H1 (cell line): ENCODE measurements at regions not wholly inside any gene's neighbourhood (a gene's known extent, or its start where the extent isn't known, plus 50 kb on each side); places are given as distances from the start of the nearest gene placed in this dataset.

ENCODE experiments used
- CTCF ChIA-PET: fragments of 300-600 bp; sonication (Branson Sonifier 250); formaldehyde crosslinking; loops from one replicate; lab custom pipeline; 2021; ENCODE audit not compliant: partially characterized antibody; lab: Charles Lee
- POLR2A ChIA-PET: fragments of 300-600 bp; sonication (Branson Sonifier 250); formaldehyde crosslinking; loops from one replicate; lab custom pipeline; 2021; ENCODE audit warnings: inconsistent platforms; ENCODE audit not compliant: partially characterized antibody; lab: Charles Lee
- DNase-seq, 2 experiments: peaks; one replicate each; pipeline versions ENCODE4 v3.0.0 to v3.0.0-alpha.2; 2010 to 2022; ENCODE audit warnings: low spot score in 2 of 2, low read depth in 1 of 2, mixed read lengths in 1 of 2
- FAIRE-seq: peaks from 2 replicates; lab custom pipeline; 2011; peaks lifted over from hg19 to GRCh38; lab: Jason Lieb, UNC
- H2AFZ ChIP-seq: 2 replicates; pipeline ENCODE4 v1.8.1; 2012; ENCODE audit warnings: low read length, inconsistent platforms
- H2AK5ac ChIP-seq: 2 replicates; pipeline ENCODE4 v1.6.1; 2013; ENCODE audit warnings: low read depth, low read length
- H2BK120ac ChIP-seq: replicated peaks from 2 replicates; pipeline ENCODE3; 2013; ENCODE audit warnings: low read depth, low read length, inconsistent platforms
- H2BK12ac ChIP-seq: 2 replicates; pipeline ENCODE4 v1.6.1; 2013; ENCODE audit warnings: low read depth, low read length
- H2BK15ac ChIP-seq: 2 replicates; pipeline ENCODE4 v1.6.1; 2013; ENCODE audit warnings: low read length
- H2BK20ac ChIP-seq: 2 replicates; pipeline ENCODE4 v1.6.1; 2013; ENCODE audit warnings: low read length
- H2BK5ac ChIP-seq: 2 replicates; pipeline ENCODE4 v1.6.1; 2013; ENCODE audit warnings: low read depth, low read length
- H3K14ac ChIP-seq: 2 replicates; pipeline ENCODE4 v1.6.1; 2013; ENCODE audit warnings: inconsistent platforms; ENCODE audit not compliant: insufficient read length
- H3K18ac ChIP-seq: 2 replicates; pipeline ENCODE4 v1.6.1; 2013; ENCODE audit warnings: low read length; ENCODE audit errors: extremely low read depth
- H3K23ac ChIP-seq: 2 replicates; pipeline ENCODE4 v1.6.1; 2013; ENCODE audit warnings: inconsistent platforms; ENCODE audit not compliant: insufficient read length
- H3K23me2 ChIP-seq: 2 replicates; pipeline ENCODE4 v1.6.1; 2013; ENCODE audit warnings: low read depth, low read length
- H3K27ac ChIP-seq: 2 replicates; pipeline ENCODE4 v1.6.1; 2011; ENCODE audit warnings: low read depth, low read length, inconsistent platforms
- H3K27me3 ChIP-seq, 4 experiments: replicated peaks in 1 of 4; 1 replicate in 1 of 4; 2 replicates in 3 of 4; pipeline versions ENCODE4 v1.6.1 to v1.8.1; 2011 to 2013; ENCODE audit warnings: low read length in 3 of 4, mild to moderate bottlenecking in 3 of 4, inconsistent platforms in 2 of 4, mixed read lengths in 2 of 4, moderate library complexity in 1 of 4; ENCODE audit not compliant: control insufficient read depth in 3 of 4, insufficient read depth in 3 of 4; ENCODE audit errors: extremely low read depth in 1 of 4
- H3K36me3 ChIP-seq, 4 experiments: 2 replicates each; pipeline versions ENCODE4 v1.6.1 to v1.8.1; 2011 to 2013; ENCODE audit warnings: mild to moderate bottlenecking in 4 of 4, low read length in 3 of 4, moderate library complexity in 2 of 4, control low read depth in 1 of 4, inconsistent platforms in 1 of 4; ENCODE audit not compliant: insufficient read depth in 4 of 4, control insufficient read depth in 2 of 4
- H3K4ac ChIP-seq: replicated peaks from 2 replicates; pipeline ENCODE3; 2013; ENCODE audit warnings: low read length, low read depth, mixed read lengths, inconsistent platforms; ENCODE audit not compliant: insufficient read length
- H3K4me1 ChIP-seq, 4 experiments: replicated peaks in 1 of 4; 1 replicate in 1 of 4; 2 replicates in 3 of 4; pipeline versions ENCODE4 v1.6.1 to v1.8.1; 2011 to 2013; ENCODE audit warnings: low read length in 3 of 4, inconsistent platforms in 2 of 4, mixed read lengths in 1 of 4; ENCODE audit not compliant: insufficient read depth in 4 of 4, control insufficient read depth in 3 of 4
- H3K4me2 ChIP-seq, 2 experiments: 2 replicates each; pipeline versions ENCODE4 v1.6.1 to v1.8.1; 2011 to 2013; ENCODE audit warnings: low read depth in 2 of 2, low read length in 2 of 2, control low read depth in 1 of 2, inconsistent platforms in 1 of 2, mild to moderate bottlenecking in 1 of 2; ENCODE audit not compliant: insufficient read depth in 1 of 2
- H3K4me3 ChIP-seq, 4 experiments: fragments of 200-600, 300-600 bp in 1 of 4; sonication (generic), shearing (Covaris generic), sonication (Bioruptor Twin) in 1 of 4; 2 replicates each; pipeline versions ENCODE4 v1.5.1 to v1.8.1; 2011 to 2016; ENCODE audit warnings: low read length in 4 of 4, low read depth in 3 of 4, control low read depth in 2 of 4, inconsistent platforms in 2 of 4, mild to moderate bottlenecking in 2 of 4, mixed read lengths in 1 of 4, moderate library complexity in 1 of 4; ENCODE audit not compliant: insufficient read depth in 2 of 4; ENCODE audit errors: extremely low read depth in 1 of 4
- H3K56ac ChIP-seq: replicated peaks from 2 replicates; pipeline ENCODE3; 2013; ENCODE audit warnings: low read depth, mild to moderate bottlenecking, mixed read lengths, low read length, inconsistent platforms; ENCODE audit not compliant: insufficient read length
- H3K79me1 ChIP-seq: 2 replicates; pipeline ENCODE4 v1.6.1; 2013; ENCODE audit warnings: low read depth, low read length, control low read depth
- H3K79me2 ChIP-seq, 2 experiments: 2 replicates each; pipeline versions ENCODE4 v1.6.1 to v1.8.1; 2012 to 2013; ENCODE audit warnings: low read length in 2 of 2, mild to moderate bottlenecking in 2 of 2, inconsistent platforms in 1 of 2; ENCODE audit not compliant: insufficient read depth in 2 of 2, control insufficient read depth in 1 of 2
- H3K9ac ChIP-seq, 4 experiments: replicated peaks in 1 of 4; 1 replicate in 1 of 4; 2 replicates in 3 of 4; pipeline versions ENCODE4 v1.6.1 to v1.8.1; 2011 to 2013; ENCODE audit warnings: low read depth in 3 of 4, low read length in 3 of 4, control low read depth in 2 of 4, mild to moderate bottlenecking in 2 of 4, moderate library complexity in 2 of 4, inconsistent platforms in 1 of 4; ENCODE audit errors: extremely low read depth in 1 of 4
- H3K9me3 ChIP-seq, 2 experiments: 2 replicates each; pipeline versions ENCODE4 v1.6.1 to v1.8.1; 2012 to 2013; ENCODE audit warnings: mild to moderate bottlenecking in 2 of 2, moderate library complexity in 2 of 2, control low read depth in 1 of 2, inconsistent platforms in 1 of 2, low read depth in 1 of 2, low read length in 1 of 2, mixed read lengths in 1 of 2; ENCODE audit not compliant: insufficient read depth in 2 of 2
- H4K20me1 ChIP-seq, 2 experiments: replicated peaks in 1 of 2; 2 replicates each; pipeline versions ENCODE3 to v1.8.1; 2011 to 2013; ENCODE audit warnings: inconsistent platforms in 2 of 2, low read length in 2 of 2, mild to moderate bottlenecking in 1 of 2; ENCODE audit not compliant: insufficient read depth in 2 of 2, control insufficient read depth in 1 of 2
- H4K5ac ChIP-seq: 2 replicates; pipeline ENCODE4 v1.6.1; 2013; ENCODE audit warnings: low read length, low read depth, mixed read lengths, inconsistent platforms; ENCODE audit not compliant: insufficient read length
- H4K8ac ChIP-seq: 2 replicates; pipeline ENCODE4 v1.8.0; 2013; ENCODE audit warnings: mild to moderate bottlenecking, moderate library complexity, low read length, inconsistent platforms; ENCODE audit not compliant: insufficient read depth; ENCODE audit errors: extremely low read depth
- H4K91ac ChIP-seq: replicated peaks from 2 replicates; pipeline ENCODE3; 2013; ENCODE audit warnings: low read length, mixed read lengths, inconsistent platforms; ENCODE audit not compliant: insufficient read length
- CHD2 ChIP-seq: IDR thresholded peaks from 2 replicates; pipeline ENCODE4 v1.6.1; 2012; ENCODE audit warnings: low read length, improper control_type of control experiment
- HDAC2 ChIP-seq, 2 experiments: fragments of 300-600 bp in 1 of 2; sonication (generic) in 1 of 2; IDR thresholded peaks; 2 replicates each; pipeline ENCODE4 v1.6.1; 2011 to 2012; ENCODE audit warnings: low read depth in 2 of 2, low read length in 2 of 2, mild to moderate bottlenecking in 2 of 2, moderate library complexity in 2 of 2, borderline replicate concordance in 1 of 2, inconsistent platforms in 1 of 2
- SIRT6 ChIP-seq: IDR thresholded peaks from one replicate; pipeline ENCODE4 v1.7.1; 2012; ENCODE audit warnings: low read length, inconsistent platforms
- TF ChIP-seq, protein P1 (sequence below): IDR thresholded peaks from 2 replicates; pipeline ENCODE4 v1.6.1; 2011; ENCODE audit warnings: low read length, improper control_type of control experiment

DNA sequence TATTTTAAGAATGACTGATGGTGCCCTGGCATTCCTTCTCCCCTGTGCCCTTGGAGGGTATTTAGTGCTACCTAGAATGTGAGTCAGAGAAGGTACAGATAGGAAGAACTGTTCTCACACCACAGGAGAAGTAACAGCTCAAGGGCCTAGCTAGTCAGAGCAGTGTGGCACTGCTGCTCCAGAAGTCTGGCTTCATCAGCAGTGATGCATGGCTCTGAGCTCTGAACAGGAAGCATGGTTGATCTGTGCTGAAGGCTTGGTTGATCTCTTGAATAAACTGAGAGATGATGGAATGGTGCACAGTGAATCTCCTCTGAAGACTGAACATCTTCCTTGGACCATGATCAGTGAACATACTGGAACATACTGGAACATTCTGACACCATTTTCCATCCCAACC lies 425.3 kb upstream of the SLC35B3 start:
- no peak for DNase-seq
- no peak overlapping the region for H3K27ac ChIP-seq
- H3K4me3 ChIP-seq = no peak overlapping the region

More for the DNA sequence above, 425.3 kb upstream of the SLC35B3 start:
- H3K79me2 ChIP-seq = no peaks in the 10 kb centered on the region
- no peak overlapping the region for H3K14ac ChIP-seq
- no peak overlapping the region for H3K23ac ChIP-seq
- H2BK20ac ChIP-seq = no peak overlapping the region
- no peaks in the 10 kb centered on the region for H4K20me1 ChIP-seq
- ChIA-PET POLR2A (no interaction called here), CTCF (no interaction called here)
- H4K5ac ChIP-seq = no peak overlapping the region
- no peak overlapping the region for H4K91ac ChIP-seq
- no peaks in the 10 kb centered on the region for H3K36me3 ChIP-seq
- no peak overlapping the region for H2BK120ac ChIP-seq
- H3K4me2 ChIP-seq = no peak overlapping the region
- H3K18ac ChIP-seq = no peak overlapping the region
- no peak overlapping the region for H3K9ac ChIP-seq
- H3K27me3 ChIP-seq = no peaks in the 10 kb centered on the region
- no peaks in the 10 kb centered on the region for H3K23me2 ChIP-seq
- H3K4me1 ChIP-seq = no peaks in the 10 kb centered on the region
- H3K56ac ChIP-seq = no peak overlapping the region
- H4K8ac ChIP-seq = no peak overlapping the region
- H3K4ac ChIP-seq = no peak overlapping the region
- H2BK15ac ChIP-seq = no peak overlapping the region
- no peak overlapping the region for H2AK5ac ChIP-seq
- no peak overlapping the region for H2AFZ ChIP-seq
- no peaks in the 10 kb centered on the region for H3K9me3 ChIP-seq
- FAIRE-seq = no peak
- no peak overlapping the region for H2BK5ac ChIP-seq
- no peak overlapping the region for H2BK12ac ChIP-seq
- TF ChIP-seq CHD2 (no peak), SIRT6 (no peak), HDAC2 (IDR thresholded peaks at IDR 0.05; ENCODE audit: borderline replicate concordance in 1 of 2, low read depth in 2 of 2, low read length in 2 of 2) (no peak)
- TF ChIP-seq, protein P1, sequence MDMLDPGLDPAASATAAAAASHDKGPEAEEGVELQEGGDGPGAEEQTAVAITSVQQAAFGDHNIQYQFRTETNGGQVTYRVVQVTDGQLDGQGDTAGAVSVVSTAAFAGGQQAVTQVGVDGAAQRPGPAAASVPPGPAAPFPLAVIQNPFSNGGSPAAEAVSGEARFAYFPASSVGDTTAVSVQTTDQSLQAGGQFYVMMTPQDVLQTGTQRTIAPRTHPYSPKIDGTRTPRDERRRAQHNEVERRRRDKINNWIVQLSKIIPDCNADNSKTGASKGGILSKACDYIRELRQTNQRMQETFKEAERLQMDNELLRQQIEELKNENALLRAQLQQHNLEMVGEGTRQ = no peak
- TF ChIP-seq, all 59 proteins: peak for 0
- no peaks in the 10 kb centered on the region for H3K79me1 ChIP-seq
